ENCODE measurements at regions not wholly inside any gene's neighbourhood (a gene's known extent, or its start where the extent isn't known, plus 50 kb on each side); places are given as distances from the start of the nearest gene placed in this dataset.
"Not testable (repeated sequence)": the region's sequence is repeated elsewhere in the genome, so short reads cannot be mapped to it uniquely, and the experiment has no call there.

DNA sequence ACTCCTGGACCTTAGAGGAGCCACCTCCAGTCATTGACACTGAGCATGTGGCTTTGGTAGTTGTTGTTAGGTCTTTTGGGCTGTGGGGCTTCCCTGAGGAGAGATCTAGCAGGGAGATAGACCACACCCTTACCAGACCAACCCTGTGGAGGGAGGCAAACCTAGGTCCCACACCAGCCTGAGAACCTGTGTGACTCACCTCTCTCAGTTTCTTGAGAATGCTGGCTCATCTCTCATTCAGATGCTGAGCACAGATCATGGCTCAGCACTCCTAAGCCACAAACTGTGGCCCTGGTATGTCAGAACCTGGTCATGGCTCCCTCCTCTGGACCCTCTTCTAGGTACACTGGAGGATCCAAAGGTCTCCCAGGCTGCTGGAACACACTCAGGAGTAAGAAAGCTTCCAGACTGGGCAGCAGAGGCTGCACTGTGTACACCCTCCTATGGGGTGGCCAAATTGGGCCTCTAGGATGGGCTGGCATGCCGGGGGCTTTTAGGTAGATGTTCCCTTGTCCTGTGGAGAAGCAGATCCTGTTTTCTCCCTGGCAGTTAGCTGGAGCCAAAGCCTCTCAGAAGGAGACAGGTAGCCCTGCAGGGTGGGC is 1294.5 kb downstream of the KHDRBS2 start:
- no peaks in the 10 kb centered on the region for H3F3A ChIP-seq (ENCODE audit: low read length, unreplicated experiment)
- POLR2A ChIA-PET (ENCODE audit: unreplicated experiment) = no interaction called here
- DNase-seq (no peak), ATAC-seq (no peak)
- no peaks in the 10 kb centered on the region for H3K4me1 ChIP-seq (ENCODE audit: insufficient read depth, low read length)
- TF ChIP-seq EZH2 (IDR thresholded peaks at IDR 0.05; ENCODE audit: low read length, unreplicated experiment) (no peak), EZH2phosphoT487 (IDR thresholded peaks at IDR 0.05; ENCODE audit: borderline replicate concordance, low read length) (no peak), CTCF (conservative IDR thresholded peaks at IDR 0.05; ENCODE audit: low read depth, low read length) (no peak)
- H3K36me3 ChIP-seq (ENCODE audit: low read depth, low read length) = no peaks in the 10 kb centered on the region
- H3K9me2 ChIP-seq (replicated peaks; ENCODE audit: low read length) = no peaks in the 10 kb centered on the region
- intact Hi-C loops (cut with micrococcal nuclease) = no loop called here
- H3K9ac ChIP-seq (ENCODE audit: low read length) = no peak overlapping the region
- no peaks in the 10 kb centered on the region for H3K79me2 ChIP-seq (ENCODE audit: low read length)
- no TSS peak for BruUV-seq (replicated peaks)
- H3K4me2 ChIP-seq (ENCODE audit: low read length) = no peak overlapping the region
- no peaks in the 10 kb centered on the region for H4K20me1 ChIP-seq (ENCODE audit: low read length)
- H3K4me3 ChIP-seq (ENCODE audit: low read length) = no peak overlapping the region
- no peaks in the 10 kb centered on the region for H3K9me3 ChIP-seq (ENCODE audit: low read length)
- H2AFZ ChIP-seq (ENCODE audit: low read length) = no peak overlapping the region
- H3K27ac ChIP-seq (ENCODE audit: low read length) = no peak overlapping the region
- no peaks in the 10 kb centered on the region for H3K27me3 ChIP-seq (ENCODE audit: low read length)
- CTCF ChIA-PET = no interaction called here

DNA sequence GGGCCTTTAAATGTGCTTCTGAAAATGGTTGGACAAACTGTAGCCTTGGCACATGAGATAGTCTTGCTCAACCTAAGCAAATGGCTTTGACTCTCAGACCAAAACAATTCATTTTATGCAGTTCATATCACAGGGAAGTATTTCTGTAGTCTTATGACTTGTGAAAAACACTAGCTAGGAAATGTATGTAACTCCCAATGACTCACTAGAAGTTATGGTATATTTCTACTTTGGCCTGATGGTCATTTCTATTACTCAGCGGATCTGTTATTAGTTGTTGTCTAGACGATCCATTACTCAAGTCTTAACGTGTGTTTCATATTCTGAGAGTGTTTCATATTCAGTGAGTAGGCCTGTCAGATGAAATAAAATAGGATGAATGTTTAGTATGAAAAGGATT is 1333.5 kb downstream of the KHDRBS2 start:
- H2AFZ ChIP-seq (ENCODE audit: low read length) = no peak overlapping the region
- BruUV-seq (replicated peaks) = no TSS peak
- ChIA-PET CTCF (no interaction called here), POLR2A (ENCODE audit: unreplicated experiment) (no interaction called here)
- DNase-seq = peak; percentile 25
- no peaks in the 10 kb centered on the region for H3K27me3 ChIP-seq (ENCODE audit: low read length)
- no peaks in the 10 kb centered on the region for H3F3A ChIP-seq (ENCODE audit: low read length, unreplicated experiment)
- H3K4me3 ChIP-seq (ENCODE audit: low read length) = no peak overlapping the region
- no peaks in the 10 kb centered on the region for H3K4me1 ChIP-seq (ENCODE audit: insufficient read depth, low read length)
- no peak overlapping the region for H3K4me2 ChIP-seq (ENCODE audit: low read length)
- H3K9me3 ChIP-seq (ENCODE audit: low read length) = no peaks in the 10 kb centered on the region
- H3K36me3 ChIP-seq (ENCODE audit: low read depth, low read length) = no peaks in the 10 kb centered on the region
- no peak overlapping the region for H3K9ac ChIP-seq (ENCODE audit: low read length)
- no peaks in the 10 kb centered on the region for H3K79me2 ChIP-seq (ENCODE audit: low read length)
- ATAC-seq = peak; percentile 27
- H3K9me2 ChIP-seq (replicated peaks; ENCODE audit: low read length) = no peaks in the 10 kb centered on the region
- no peaks in the 10 kb centered on the region for H4K20me1 ChIP-seq (ENCODE audit: low read length)
- TF ChIP-seq EZH2 (IDR thresholded peaks at IDR 0.05; ENCODE audit: low read length, unreplicated experiment) (no peak), CTCF (conservative IDR thresholded peaks at IDR 0.05; ENCODE audit: low read depth, low read length) (no peak), EZH2phosphoT487 (IDR thresholded peaks at IDR 0.05; ENCODE audit: borderline replicate concordance, low read length) (no peak)
- no peak overlapping the region for H3K27ac ChIP-seq (ENCODE audit: low read length)
- intact Hi-C loops (cut with micrococcal nuclease) = no loop called here

GRCh38 chr6:60950221-60950923 is 1335.7 kb downstream of the KHDRBS2 start:
- POLR2A ChIA-PET (ENCODE audit: unreplicated experiment); H4K20me1 ChIP-seq (ENCODE audit: low read length); H3K4me2 ChIP-seq (ENCODE audit: low read length); CTCF ChIA-PET; BruUV-seq (replicated peaks); H3K79me2 ChIP-seq (ENCODE audit: low read length); H3K27ac ChIP-seq (ENCODE audit: low read length); H3K4me1 ChIP-seq (ENCODE audit: insufficient read depth, low read length); DNase-seq; ATAC-seq; intact Hi-C loops (cut with micrococcal nuclease); H3K9ac ChIP-seq (ENCODE audit: low read length); H3K36me3 ChIP-seq (ENCODE audit: low read depth, low read length); H3K9me3 ChIP-seq (ENCODE audit: low read length); H3K9me2 ChIP-seq (replicated peaks; ENCODE audit: low read length); H3F3A ChIP-seq (ENCODE audit: low read length, unreplicated experiment); H3K4me3 ChIP-seq (ENCODE audit: low read length); H2AFZ ChIP-seq (ENCODE audit: low read length); H3K27me3 ChIP-seq (ENCODE audit: low read length): not testable (repeated sequence)

GRCh38 chr6:60947416-60947815 is 1338.6 kb downstream of the KHDRBS2 start:
- POLR2A ChIA-PET (ENCODE audit: unreplicated experiment); intact Hi-C loops (cut with micrococcal nuclease); H3K4me1 ChIP-seq (ENCODE audit: insufficient read depth, low read length); H3K27me3 ChIP-seq (ENCODE audit: low read length); H3F3A ChIP-seq (ENCODE audit: low read length, unreplicated experiment); H2AFZ ChIP-seq (ENCODE audit: low read length); H3K4me2 ChIP-seq (ENCODE audit: low read length); H3K9me3 ChIP-seq (ENCODE audit: low read length); BruUV-seq (replicated peaks); H3K79me2 ChIP-seq (ENCODE audit: low read length); H3K9me2 ChIP-seq (replicated peaks; ENCODE audit: low read length); H3K4me3 ChIP-seq (ENCODE audit: low read length); H4K20me1 ChIP-seq (ENCODE audit: low read length); H3K36me3 ChIP-seq (ENCODE audit: low read depth, low read length); H3K9ac ChIP-seq (ENCODE audit: low read length); H3K27ac ChIP-seq (ENCODE audit: low read length); CTCF ChIA-PET: not testable (repeated sequence)
- peak; percentile 68 for ATAC-seq
- peak; percentile 68 for DNase-seq

DNA sequence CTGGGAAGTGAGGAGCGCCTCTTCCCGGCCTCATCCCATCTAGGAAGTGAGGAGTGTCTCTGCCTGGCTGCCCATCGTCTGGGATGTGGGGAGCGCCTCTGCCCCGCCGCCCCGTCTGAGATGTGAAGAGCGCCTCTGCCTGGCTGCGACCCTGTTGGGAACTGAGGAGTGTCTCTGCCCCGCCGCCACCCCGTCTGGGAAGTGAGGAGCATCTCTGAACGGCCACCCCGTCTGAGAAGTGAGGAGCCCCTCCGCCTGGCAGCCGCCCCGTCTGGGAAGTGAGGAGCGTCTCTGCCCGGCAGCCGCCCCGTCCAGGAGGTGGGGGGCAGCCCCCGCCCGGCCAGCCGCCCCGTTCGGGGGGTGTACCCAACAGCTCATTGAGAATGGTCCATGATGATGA is 1341.2 kb downstream of the KHDRBS2 start:
- DNase-seq; H3K79me2 ChIP-seq (ENCODE audit: low read length); H3K9me2 ChIP-seq (replicated peaks; ENCODE audit: low read length); H2AFZ ChIP-seq (ENCODE audit: low read length); H3K27me3 ChIP-seq (ENCODE audit: low read length); H4K20me1 ChIP-seq (ENCODE audit: low read length); BruUV-seq (replicated peaks); H3K4me1 ChIP-seq (ENCODE audit: insufficient read depth, low read length); H3K4me2 ChIP-seq (ENCODE audit: low read length); ATAC-seq; H3F3A ChIP-seq (ENCODE audit: low read length, unreplicated experiment); H3K27ac ChIP-seq (ENCODE audit: low read length); H3K36me3 ChIP-seq (ENCODE audit: low read depth, low read length); H3K9ac ChIP-seq (ENCODE audit: low read length); CTCF ChIA-PET; H3K4me3 ChIP-seq (ENCODE audit: low read length); intact Hi-C loops (cut with micrococcal nuclease); POLR2A ChIA-PET (ENCODE audit: unreplicated experiment); H3K9me3 ChIP-seq (ENCODE audit: low read length): not testable (repeated sequence)
